ENCODE measurements at regions not wholly inside any gene's neighbourhood (a gene's known extent, or its start where the extent isn't known, plus 50 kb on each side); places are given as distances from the start of the nearest gene placed in this dataset.

DNA sequence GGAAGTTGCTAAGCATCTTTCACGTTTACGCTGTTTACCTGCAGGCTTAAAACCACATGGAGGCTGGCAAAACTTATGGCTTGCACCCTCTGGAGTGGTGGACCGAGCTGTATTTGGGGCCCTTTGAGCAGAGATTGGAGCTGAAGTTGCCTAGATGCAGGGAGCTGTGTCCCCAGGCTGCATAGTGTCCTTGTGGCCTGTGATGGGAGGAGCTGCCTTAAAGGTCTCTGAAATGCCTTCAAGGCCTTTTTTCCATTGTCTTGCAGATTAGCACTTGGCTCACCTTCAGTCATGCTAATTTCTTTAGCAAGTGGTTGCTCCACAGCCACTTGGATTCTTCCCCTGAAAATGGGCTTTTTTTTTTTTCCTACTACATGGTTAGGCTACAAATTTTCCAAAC, 81.5 kb upstream of the CHD1 start:
- TF ChIP-seq, protein P1, sequence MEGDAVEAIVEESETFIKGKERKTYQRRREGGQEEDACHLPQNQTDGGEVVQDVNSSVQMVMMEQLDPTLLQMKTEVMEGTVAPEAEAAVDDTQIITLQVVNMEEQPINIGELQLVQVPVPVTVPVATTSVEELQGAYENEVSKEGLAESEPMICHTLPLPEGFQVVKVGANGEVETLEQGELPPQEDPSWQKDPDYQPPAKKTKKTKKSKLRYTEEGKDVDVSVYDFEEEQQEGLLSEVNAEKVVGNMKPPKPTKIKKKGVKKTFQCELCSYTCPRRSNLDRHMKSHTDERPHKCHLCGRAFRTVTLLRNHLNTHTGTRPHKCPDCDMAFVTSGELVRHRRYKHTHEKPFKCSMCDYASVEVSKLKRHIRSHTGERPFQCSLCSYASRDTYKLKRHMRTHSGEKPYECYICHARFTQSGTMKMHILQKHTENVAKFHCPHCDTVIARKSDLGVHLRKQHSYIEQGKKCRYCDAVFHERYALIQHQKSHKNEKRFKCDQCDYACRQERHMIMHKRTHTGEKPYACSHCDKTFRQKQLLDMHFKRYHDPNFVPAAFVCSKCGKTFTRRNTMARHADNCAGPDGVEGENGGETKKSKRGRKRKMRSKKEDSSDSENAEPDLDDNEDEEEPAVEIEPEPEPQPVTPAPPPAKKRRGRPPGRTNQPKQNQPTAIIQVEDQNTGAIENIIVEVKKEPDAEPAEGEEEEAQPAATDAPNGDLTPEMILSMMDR (IDR thresholded peaks at IDR 0.05; ENCODE audit: low read depth, low read length, poor library complexity, severe bottlenecking), result no peak
- TF ChIP-seq EZH2phosphoT487 (IDR thresholded peaks at IDR 0.05; ENCODE audit: borderline replicate concordance, low read length), result no peak
